NCI-H748 treated with DMSO at 0.1 percent for 48 hours (cell line): ENCODE measurements at regions not wholly inside any gene's neighbourhood (a gene's known extent, or its start where the extent isn't known, plus 50 kb on each side); places are given as distances from the start of the nearest gene placed in this dataset.

Experiments
- DNase-seq: peaks from one replicate; lab custom pipeline; 2025; lab: John Stamatoyannopoulos, UW

GRCh38 chr5:38099205-38100168 lies 158.9 kb upstream of the EGFLAM start:
- no peak for DNase-seq

- no peak for DNase-seq
These were observed 163.5 kb upstream of the EGFLAM start for GRCh38 chr5:38094889-38095288.

GRCh38 chr5:38093855-38094254 lies 164.5 kb upstream of the EGFLAM start:
- DNase-seq = no peak

GRCh38 chr5:38086777-38087176 lies 171.6 kb upstream of the EGFLAM start:
- no peak for DNase-seq

DNA sequence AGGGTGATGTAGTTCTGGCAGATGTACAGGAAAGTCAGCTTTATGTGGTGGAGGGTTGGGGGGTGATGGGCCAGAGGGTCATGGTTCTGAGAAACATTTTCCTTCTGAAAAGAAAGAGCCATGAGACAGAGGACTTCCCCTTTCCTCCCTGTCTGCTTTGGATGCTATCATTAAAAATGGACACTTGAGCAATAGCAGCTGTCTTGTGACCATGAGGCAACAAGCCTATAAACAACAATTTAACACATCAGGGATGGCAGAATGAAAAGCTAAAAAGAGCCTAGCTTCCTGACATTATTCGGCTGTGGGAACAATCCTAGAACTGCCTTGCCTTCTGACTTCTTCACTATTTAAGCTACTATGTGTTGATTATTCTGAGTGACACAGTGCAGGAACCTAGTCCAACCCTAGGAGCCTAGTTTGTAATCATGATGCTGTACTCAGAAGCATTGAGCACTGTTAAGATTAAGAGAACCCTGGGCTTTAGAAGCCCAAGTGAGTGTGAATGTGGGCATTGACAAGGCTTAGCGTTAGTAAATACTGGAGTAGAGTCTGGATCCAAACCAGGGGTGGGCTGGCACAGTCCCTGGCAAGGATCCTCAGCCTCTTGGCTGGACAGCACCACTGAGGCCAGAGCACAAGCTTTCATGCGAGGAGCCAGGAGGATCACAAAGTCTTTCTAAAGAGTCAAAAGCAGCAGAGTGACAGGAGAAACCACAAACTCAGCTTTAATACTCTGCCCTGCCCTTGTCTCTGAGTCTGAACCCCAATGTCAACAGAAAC lies 178.5 kb upstream of the EGFLAM start:
- no peak for DNase-seq

DNA sequence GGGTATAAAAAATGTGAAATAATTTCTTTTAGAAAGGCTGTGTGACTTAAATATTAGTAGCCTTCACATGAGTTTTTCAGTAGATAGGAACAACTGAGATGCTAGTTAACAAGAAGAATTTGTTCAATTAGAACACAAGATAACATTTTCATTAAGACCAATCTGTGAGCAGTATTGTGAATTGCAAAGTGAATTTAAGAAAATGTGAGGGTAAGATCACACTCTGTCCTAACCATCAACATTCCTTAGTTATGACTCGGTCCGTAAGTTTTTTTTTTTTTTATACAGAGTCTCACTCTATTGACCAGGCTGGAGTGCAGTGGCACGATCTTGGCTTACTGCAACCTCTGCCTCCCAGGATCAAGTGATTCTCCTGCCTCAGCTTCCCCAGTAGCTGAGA lies 180.2 kb upstream of the EGFLAM start:
- no peak for DNase-seq

DNA sequence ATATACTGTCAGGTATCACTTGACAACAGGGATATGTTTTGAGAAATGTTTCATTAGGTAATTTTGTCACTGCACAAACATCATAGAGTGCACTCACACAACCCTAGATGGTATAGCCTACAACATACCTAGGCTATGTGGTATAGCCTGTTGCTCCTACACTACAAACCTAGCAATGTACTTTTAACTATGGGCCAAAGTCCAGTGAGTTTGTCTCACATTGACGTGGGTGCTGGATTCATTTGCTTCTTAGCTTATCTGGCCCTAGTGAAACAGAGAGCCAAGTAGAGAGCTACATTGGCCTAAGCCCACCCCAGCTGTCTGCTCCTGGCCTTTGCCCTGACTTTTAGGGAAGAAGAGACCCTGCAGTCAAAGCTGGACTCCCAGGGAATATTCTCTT lies 180.7 kb upstream of the EGFLAM start:
- no peak for DNase-seq

GRCh38 chr5:38071831-38072694 lies 186.3 kb upstream of the EGFLAM start:
- DNase-seq = no peak

DNA sequence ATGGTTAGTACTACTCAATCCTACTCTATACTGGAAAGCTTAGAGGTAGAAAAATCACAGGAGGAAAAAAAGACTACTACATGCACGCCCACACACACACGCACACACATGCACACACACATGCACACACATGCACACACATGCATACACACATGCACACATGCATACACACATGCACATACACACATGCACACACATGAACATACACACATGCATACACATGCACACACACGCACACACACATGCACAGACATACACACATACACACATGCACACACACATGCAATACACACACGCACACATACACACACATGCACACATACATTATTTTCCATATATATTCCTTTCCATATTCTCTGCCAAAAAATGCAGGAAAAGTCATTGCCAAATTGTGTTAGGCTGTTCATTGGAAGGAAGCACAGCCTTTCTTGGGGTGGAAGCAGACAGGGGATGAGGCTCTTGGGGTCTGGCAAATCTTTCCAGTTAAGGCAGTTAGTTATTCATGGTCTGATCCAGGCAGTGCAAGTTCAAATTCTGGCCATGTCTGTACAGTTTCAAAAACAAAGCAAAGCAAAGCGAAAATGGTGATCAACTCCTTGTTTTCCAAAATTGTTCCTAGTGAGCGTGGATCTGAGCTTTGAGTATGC lies 187.9 kb upstream of the EGFLAM start:
- DNase-seq = no peak

- DNase-seq = no peak
These were observed 189.0 kb upstream of the EGFLAM start for GRCh38 chr5:38069360-38069759.

DNA sequence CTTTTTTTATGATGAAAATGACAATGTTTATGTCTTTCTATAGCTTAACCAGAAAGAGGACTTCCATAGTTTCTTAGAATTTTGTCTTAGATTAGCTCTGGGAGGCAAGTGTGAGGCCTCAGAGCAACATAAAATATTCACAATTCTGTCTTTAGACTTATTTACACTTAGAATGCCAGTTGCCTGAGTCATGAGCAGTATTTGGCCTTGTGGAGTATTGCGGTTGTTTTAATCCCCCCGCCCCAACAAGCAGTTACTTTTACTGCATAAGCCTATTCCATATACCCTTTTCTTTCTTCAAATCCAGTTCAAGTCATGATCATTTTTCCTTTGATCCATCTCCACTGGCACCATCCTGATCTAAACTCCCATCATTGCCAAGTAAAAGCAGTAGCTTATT lies 198.0 kb upstream of the EGFLAM start:
- no peak for DNase-seq

DNA sequence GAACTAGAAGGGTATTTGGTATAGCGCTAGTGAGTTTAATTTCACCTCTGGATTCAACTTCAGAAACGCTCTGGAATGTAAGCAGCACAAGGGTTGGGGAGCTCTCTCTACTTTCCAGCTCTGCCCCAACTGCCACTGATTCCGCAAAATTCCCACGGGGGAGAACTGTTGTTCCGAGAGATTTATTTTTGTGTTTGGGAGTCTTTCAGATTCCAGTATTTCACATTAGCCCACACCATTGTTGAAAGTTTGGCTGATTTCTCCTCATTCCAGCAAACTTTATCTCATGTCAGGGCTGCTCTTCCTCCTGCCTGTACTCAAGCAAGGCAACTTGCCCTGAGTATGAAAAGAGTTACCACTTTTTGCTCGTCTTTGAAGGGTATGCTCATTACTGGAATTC lies 198.5 kb upstream of the EGFLAM start:
- no peak for DNase-seq

DNA sequence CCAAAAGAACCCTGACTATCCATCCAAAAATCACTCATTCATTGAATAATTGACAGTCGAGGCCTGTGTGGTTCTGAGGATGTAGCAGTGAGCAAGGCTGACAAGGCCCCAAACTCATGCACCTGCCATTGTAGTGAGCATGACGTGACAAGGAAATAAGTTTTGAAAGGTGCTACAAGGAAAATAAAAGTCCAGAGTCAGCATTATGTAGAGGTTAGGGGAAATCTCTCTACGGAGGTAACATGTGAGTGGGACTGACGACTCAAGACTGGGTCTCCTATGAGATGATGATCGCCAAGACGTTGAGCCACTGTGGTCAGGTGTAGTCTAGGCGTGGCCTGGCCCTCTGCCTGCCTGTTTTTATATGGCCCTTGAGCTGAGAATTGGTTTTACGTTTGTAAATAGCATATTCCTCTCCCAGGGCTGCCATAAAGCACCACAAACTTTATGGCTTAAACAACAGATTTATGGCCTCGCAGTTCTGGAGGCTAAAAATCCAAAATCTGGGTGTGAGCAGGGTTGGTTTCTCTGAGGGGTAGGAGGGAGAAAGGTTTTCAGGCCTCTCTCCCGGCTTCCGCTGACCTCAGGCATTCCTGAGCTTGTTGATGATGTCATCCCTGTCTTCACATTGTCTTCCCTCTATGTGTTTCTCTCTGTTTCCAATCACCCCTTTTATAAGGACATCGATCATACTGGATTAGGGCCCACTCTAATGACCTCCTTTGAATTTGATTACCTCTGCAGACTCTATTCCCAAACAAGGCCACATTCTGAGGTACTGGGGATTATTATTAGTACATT lies 206.4 kb upstream of the EGFLAM start:
- no peak for DNase-seq

DNA sequence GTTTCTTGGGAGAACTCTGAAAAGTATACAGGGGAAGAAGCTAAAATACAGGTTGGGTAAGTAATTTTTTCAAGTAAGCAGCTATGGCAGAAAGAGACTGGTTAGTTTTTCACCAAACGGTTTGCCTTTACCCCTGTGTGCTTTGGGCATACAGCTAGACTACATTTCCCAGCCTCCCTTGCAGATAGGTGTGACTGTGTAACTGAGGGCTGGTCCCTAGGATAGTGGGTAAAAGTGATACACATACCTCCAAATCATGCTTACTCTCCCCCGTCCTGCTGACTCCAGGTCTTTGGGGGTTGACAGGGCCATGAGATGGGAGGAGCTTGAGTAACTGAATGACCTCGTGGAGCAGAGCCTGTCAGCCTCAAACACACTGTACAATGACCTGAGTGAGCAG lies 208.6 kb upstream of the GDNF start:
- DNase-seq = no peak

GRCh38 chr5:38046103-38046502 lies 206.3 kb upstream of the GDNF start:
- no peak for DNase-seq

DNA sequence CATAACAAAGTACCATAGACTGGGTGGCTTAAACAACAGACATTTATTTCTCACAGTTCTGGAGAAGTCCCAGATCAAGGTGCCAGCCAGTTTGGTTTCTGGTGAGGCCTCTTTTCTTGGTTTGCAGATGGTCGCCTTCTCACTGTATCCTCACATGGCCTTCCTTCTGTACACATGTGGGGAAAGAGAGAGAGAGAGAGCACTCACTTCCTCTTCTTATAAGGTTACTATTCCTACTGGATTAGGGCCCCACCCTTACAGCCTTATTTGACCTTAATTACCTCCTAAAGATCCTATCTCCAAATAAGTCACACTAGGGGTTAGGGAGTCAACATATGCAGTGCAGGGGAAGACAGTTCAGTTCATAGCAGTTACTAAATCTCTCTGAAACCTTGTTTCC lies 205.6 kb upstream of the GDNF start:
- DNase-seq = no peak

DNA sequence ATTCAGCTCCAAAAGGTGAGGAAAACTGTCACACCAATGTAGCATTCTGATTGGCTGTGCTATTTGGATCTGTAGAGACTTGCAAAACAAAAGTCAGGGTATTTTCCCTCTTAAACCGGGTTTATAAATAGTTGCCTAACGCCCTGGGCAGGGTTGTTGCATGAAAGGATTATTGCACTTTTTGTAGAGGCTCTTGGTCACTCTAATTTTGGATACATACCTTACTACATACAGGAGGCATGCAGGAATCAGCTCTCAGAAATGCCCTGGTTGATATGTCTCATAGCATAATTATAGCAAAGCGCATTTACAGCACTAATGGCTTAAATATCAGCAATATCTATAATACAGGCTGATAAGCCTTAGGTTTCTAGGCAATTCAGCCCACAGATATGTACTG lies 200.0 kb upstream of the GDNF start:
- no peak for DNase-seq

GRCh38 chr5:38039091-38039490 lies 199.2 kb upstream of the GDNF start:
- no peak for DNase-seq

- no peak for DNase-seq
These were observed 196.9 kb upstream of the GDNF start for GRCh38 chr5:38036765-38037164.

- no peak for DNase-seq
These were observed 192.3 kb upstream of the GDNF start for GRCh38 chr5:38032149-38032548.

DNA sequence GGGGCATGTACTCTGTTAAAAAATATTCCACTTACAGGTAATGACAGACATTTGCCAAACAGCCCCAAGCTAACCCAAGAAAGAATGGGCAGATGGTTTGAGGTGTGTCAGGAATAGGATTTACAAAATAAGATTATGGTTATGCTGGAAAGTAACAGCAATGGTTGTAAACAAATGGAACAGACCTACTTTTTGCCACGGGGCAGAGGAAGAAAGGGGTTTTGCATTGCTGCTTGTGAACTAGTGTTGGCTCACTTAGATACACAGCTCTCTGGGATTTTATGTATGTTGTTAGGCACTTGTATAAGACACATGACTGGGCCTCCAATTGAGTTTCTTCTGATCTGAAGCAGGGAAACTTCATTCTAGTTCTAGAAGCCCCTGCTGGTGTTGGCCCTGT lies 191.5 kb upstream of the GDNF start:
- DNase-seq = no peak
